Esophagus muscularis mucosa (tissue), 3 donors: ENCODE measurements at regions not wholly inside any gene's neighbourhood (a gene's known extent, or its start where the extent isn't known, plus 50 kb on each side); places are given as distances from the start of the nearest gene placed in this dataset.

ENCODE experiments used
- POLR2A ChIP-seq: fragments of 450-650 bp; IDR thresholded peaks from one replicate; pipeline ENCODE4 v1.6.1; 2017; ENCODE audit warnings: antibody characterized with exemption, moderate library complexity, mild to moderate bottlenecking, low read depth
- POLR2AphosphoS5 ChIP-seq, 2 donors: sonication (generic); formaldehyde crosslinking; IDR thresholded peaks; one replicate each; pipeline ENCODE4 v1.6.1; 2017; ENCODE audit warnings: antibody characterized with exemption in 2 of 2
- TF ChIP-seq, protein P1 (sequence below), 3 experiments: fragments of 200-600 bp in 2 of 3; fragments of 450-650 bp in 1 of 3; sonication (generic) in 2 of 3; IDR thresholded peaks; one replicate each; pipeline ENCODE4 v1.5.1; 2017 to 2019; ENCODE audit warnings: antibody characterized with exemption in 3 of 3, mild to moderate bottlenecking in 2 of 3, moderate library complexity in 1 of 3

DNA sequence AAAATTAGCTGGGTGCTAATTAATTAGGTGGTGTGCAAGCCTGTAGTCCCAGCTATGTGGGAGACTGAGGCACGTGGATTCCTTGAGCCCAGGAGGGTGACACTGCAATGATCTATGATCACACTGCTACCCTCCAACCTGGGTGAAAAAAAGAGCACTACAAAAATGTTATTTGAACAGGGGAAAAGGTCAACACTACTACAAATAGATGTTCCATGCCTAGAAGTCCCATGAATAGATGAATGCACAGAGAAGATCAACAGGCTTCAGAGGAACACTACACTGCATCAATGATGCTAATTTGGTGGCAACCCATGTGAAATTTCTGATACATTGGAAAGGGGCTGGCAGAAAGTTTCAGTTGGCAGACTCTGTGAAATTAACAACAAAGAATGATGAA, 105.4 kb upstream of the FHIT start:
- TF ChIP-seq POLR2A (no peak), POLR2AphosphoS5 (IDR thresholded peaks at IDR 0.05) (no peak)
- TF ChIP-seq, protein P1, sequence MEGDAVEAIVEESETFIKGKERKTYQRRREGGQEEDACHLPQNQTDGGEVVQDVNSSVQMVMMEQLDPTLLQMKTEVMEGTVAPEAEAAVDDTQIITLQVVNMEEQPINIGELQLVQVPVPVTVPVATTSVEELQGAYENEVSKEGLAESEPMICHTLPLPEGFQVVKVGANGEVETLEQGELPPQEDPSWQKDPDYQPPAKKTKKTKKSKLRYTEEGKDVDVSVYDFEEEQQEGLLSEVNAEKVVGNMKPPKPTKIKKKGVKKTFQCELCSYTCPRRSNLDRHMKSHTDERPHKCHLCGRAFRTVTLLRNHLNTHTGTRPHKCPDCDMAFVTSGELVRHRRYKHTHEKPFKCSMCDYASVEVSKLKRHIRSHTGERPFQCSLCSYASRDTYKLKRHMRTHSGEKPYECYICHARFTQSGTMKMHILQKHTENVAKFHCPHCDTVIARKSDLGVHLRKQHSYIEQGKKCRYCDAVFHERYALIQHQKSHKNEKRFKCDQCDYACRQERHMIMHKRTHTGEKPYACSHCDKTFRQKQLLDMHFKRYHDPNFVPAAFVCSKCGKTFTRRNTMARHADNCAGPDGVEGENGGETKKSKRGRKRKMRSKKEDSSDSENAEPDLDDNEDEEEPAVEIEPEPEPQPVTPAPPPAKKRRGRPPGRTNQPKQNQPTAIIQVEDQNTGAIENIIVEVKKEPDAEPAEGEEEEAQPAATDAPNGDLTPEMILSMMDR (IDR thresholded peaks at IDR 0.05): no peak
